Daoy (cell line): ENCODE measurements at regions not wholly inside any gene's neighbourhood (a gene's known extent, or its start where the extent isn't known, plus 50 kb on each side); places are given as distances from the start of the nearest gene placed in this dataset.
"Not testable (repeated sequence)": the region's sequence is repeated elsewhere in the genome, so short reads cannot be mapped to it uniquely, and the experiment has no call there.

Experiments used
- DNase-seq: peaks from one replicate; pipeline ENCODE4 v3.0.0-alpha.2; 2015; ENCODE audit warnings: low read depth

GRCh38 chr18:39308931-39309521 lies 1743.4 kb upstream of the CELF4 start:
- not testable (repeated sequence) for DNase-seq

- DNase-seq: no peak
These were observed 1740.2 kb upstream of the CELF4 start for GRCh38 chr18:39305766-39306165.

- no peak for DNase-seq
These were observed 1736.9 kb upstream of the CELF4 start for GRCh38 chr18:39302481-39302880.

- DNase-seq: no peak
These were observed 1733.6 kb upstream of the CELF4 start for GRCh38 chr18:39299152-39299551.

GRCh38 chr18:39297225-39297624 lies 1731.6 kb upstream of the CELF4 start:
- DNase-seq: no peak

GRCh38 chr18:39296293-39296888 lies 1730.8 kb upstream of the CELF4 start:
- DNase-seq: no peak

- DNase-seq: no peak
These were observed 1711.2 kb upstream of the CELF4 start for GRCh38 chr18:39276764-39277163.

- no peak for DNase-seq
These were observed 1708.9 kb upstream of the CELF4 start for GRCh38 chr18:39274535-39274934.

GRCh38 chr18:39272230-39272629 lies 1706.6 kb upstream of the CELF4 start:
- DNase-seq: no peak

- no peak for DNase-seq
These were observed 1706.1 kb upstream of the CELF4 start for GRCh38 chr18:39271654-39272053.

- no peak for DNase-seq
These were observed 1695.0 kb upstream of the CELF4 start for GRCh38 chr18:39260565-39260964.

GRCh38 chr18:39259736-39260135 lies 1694.1 kb upstream of the CELF4 start:
- DNase-seq: no peak

- DNase-seq: no peak
These were observed 1678.6 kb upstream of the CELF4 start for GRCh38 chr18:39244242-39244641.

- no peak for DNase-seq
These were observed 1675.9 kb upstream of the CELF4 start for GRCh38 chr18:39241534-39241933.

- DNase-seq: no peak
These were observed 1673.5 kb upstream of the CELF4 start for GRCh38 chr18:39238981-39239660.

GRCh38 chr18:39235118-39235719 lies 1669.6 kb upstream of the CELF4 start:
- DNase-seq: no peak

- no peak for DNase-seq
These were observed 1667.3 kb upstream of the CELF4 start for GRCh38 chr18:39232937-39233336.

GRCh38 chr18:39232490-39232889 lies 1666.9 kb upstream of the CELF4 start:
- no peak for DNase-seq

- no peak for DNase-seq
These were observed 1664.6 kb upstream of the CELF4 start for GRCh38 chr18:39230086-39230803.

GRCh38 chr18:39227769-39228168 lies 1662.2 kb upstream of the CELF4 start:
- not testable (repeated sequence) for DNase-seq

GRCh38 chr18:39225373-39225772 lies 1659.8 kb upstream of the CELF4 start:
- DNase-seq: no peak

- DNase-seq: no peak
These were observed 1657.7 kb upstream of the CELF4 start for GRCh38 chr18:39223283-39223682.
